ENCODE measurements at regions not wholly inside any gene's neighbourhood (a gene's known extent, or its start where the extent isn't known, plus 50 kb on each side); places are given as distances from the start of the nearest gene placed in this dataset.
A peak's percentile ranks its signal among the peaks of the same experiment; 100 is the strongest.

DNA sequence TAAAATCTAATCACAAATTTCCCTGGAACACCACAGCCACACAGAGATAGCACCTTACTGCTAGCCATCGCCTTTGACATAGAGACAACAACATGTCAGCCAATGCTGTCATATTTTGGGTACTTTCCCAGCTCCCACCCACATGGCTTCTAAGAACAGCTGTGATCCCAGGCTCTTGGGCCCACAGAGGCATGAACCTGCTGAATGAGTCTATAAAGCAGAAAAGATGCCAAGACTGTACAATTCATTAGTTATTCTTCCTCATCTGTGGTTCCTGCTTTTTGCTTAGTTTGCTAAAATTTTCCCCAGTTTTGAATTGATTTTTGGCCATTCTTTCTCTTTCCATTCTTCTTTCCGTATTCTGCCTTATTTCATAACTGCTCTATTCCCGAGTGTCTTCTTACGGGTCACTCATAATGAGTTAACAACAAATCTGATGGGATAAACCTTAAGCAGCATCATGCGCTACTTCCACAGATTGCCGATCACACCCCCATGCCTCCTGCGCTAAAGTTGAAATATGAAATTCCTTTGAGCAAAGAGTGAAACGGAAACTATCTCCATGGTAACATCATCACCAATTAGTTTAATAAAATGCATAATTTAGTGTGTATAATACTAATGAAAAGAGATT is 327.3 kb upstream of the HSF2 start:
- no peak for FAIRE-seq
- intact Hi-C loops (cut with micrococcal nuclease; ENCODE audit: unreplicated experiment) (no loop called here), in situ Hi-C loops (cut with HindIII; ENCODE audit: extremely low pct_ligation_motif_present, low pct_unique_long_range_greater_than_20kb) (no loop called here)
- ChIA-PET POLR2A (no interaction called here), CTCF (ENCODE audit: low intra/inter-chr PET ratio, low total read pairs) (no interaction called here)
- 48% methylated on average over 8 of the region's 8 CpGs for WGBS (ENCODE audit: low lambda C conversion rate)
- TF ChIP-seq MAFK (conservative IDR thresholded peaks at IDR 0.05 in 1 of 2, IDR thresholded peaks at IDR 0.05 in 1 of 2; ENCODE audit: low read length in 2 of 2): peak; percentile 78 to 90
- TF ChIP-seq MAFF (IDR thresholded peaks at IDR 0.05; ENCODE audit: low read depth, low read length): peak; percentile 87
- TF ChIP-seq, protein P1, sequence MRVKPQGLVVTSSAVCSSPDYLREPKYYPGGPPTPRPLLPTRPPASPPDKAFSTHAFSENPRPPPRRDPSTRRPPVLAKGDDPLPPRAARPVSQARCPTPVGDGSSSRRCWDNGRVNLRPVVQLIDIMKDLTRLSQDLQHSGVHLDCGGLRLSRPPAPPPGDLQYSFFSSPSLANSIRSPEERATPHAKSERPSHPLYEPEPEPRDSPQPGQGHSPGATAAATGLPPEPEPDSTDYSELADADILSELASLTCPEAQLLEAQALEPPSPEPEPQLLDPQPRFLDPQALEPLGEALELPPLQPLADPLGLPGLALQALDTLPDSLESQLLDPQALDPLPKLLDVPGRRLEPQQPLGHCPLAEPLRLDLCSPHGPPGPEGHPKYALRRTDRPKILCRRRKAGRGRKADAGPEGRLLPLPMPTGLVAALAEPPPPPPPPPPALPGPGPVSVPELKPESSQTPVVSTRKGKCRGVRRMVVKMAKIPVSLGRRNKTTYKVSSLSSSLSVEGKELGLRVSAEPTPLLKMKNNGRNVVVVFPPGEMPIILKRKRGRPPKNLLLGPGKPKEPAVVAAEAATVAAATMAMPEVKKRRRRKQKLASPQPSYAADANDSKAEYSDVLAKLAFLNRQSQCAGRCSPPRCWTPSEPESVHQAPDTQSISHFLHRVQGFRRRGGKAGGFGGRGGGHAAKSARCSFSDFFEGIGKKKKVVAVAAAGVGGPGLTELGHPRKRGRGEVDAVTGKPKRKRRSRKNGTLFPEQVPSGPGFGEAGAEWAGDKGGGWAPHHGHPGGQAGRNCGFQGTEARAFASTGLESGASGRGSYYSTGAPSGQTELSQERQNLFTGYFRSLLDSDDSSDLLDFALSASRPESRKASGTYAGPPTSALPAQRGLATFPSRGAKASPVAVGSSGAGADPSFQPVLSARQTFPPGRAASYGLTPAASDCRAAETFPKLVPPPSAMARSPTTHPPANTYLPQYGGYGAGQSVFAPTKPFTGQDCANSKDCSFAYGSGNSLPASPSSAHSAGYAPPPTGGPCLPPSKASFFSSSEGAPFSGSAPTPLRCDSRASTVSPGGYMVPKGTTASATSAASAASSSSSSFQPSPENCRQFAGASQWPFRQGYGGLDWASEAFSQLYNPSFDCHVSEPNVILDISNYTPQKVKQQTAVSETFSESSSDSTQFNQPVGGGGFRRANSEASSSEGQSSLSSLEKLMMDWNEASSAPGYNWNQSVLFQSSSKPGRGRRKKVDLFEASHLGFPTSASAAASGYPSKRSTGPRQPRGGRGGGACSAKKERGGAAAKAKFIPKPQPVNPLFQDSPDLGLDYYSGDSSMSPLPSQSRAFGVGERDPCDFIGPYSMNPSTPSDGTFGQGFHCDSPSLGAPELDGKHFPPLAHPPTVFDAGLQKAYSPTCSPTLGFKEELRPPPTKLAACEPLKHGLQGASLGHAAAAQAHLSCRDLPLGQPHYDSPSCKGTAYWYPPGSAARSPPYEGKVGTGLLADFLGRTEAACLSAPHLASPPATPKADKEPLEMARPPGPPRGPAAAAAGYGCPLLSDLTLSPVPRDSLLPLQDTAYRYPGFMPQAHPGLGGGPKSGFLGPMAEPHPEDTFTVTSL (CRISPR knock-in tag; IDR thresholded peaks at IDR 0.05; ENCODE audit: borderline replicate concordance): no peak
- no peak for TF ChIP-seq ZNF773 (CRISPR knock-in tag; IDR thresholded peaks at IDR 0.05; ENCODE audit: borderline replicate concordance)
- no peaks in the 10 kb centered on the region for H3K27me3 ChIP-seq (ENCODE audit: control insufficient read depth in 1 of 2, insufficient read depth in 2 of 2, low read length in 2 of 2)
- no peaks in the 10 kb centered on the region for H3K79me2 ChIP-seq (ENCODE audit: insufficient read depth, low read length)
- no peaks in the 10 kb centered on the region for H4K20me1 ChIP-seq (ENCODE audit: insufficient read depth, low read length)
- no peaks in the 10 kb centered on the region for H3K4me1 ChIP-seq (ENCODE audit: insufficient read depth, low read length)
- H2AFZ ChIP-seq (ENCODE audit: low read length): no peak overlapping the region
- H3K36me3 ChIP-seq (replicated peaks in 1 of 2; ENCODE audit: control insufficient read depth in 1 of 2, insufficient read depth in 2 of 2, low read length in 2 of 2): no peaks in the 10 kb centered on the region
- ATAC-seq: no peak
- no peak overlapping the region for H3K27ac ChIP-seq (ENCODE audit: extremely low read length, insufficient read depth, low read length)
- DNase-seq (ENCODE audit: low spot score): no peak
- H3K4me2 ChIP-seq (ENCODE audit: low read depth, low read length): no peak overlapping the region
- H3K9ac ChIP-seq (ENCODE audit: insufficient read depth, low read depth, low read length): no peak overlapping the region
- BruUV-seq (replicated peaks): no TSS peak
- no peak overlapping the region for H3K4me3 ChIP-seq (replicated peaks in 1 of 3; ENCODE audit: insufficient read depth in 1 of 3, low read depth in 2 of 3, low read length in 3 of 3)
- no peaks in the 10 kb centered on the region for H3K9me3 ChIP-seq (ENCODE audit: low read length)
